A549 (cell line): ENCODE measurements at regions not wholly inside any gene's neighbourhood (a gene's known extent, or its start where the extent isn't known, plus 50 kb on each side); places are given as distances from the start of the nearest gene placed in this dataset.
A peak's percentile ranks its signal among the peaks of the same experiment; 100 is the strongest.

Source experiments
- ATAC-seq, 2 experiments: fragments of 200-7000 bp in 1 of 2; fragments of >200 bp in 1 of 2; cut with Nextera tagmentation in 1 of 2; cut with Tn5 transposase in 1 of 2; 3 replicates each; pipeline versions ENCODE4 v1.8.0 to v1.9.1; 2018 to 2020; ENCODE audit warnings: mild to moderate bottlenecking in 1 of 2, moderate library complexity in 1 of 2
- CTCF ChIA-PET: fragments of 300-600 bp; sonication (Branson Sonifier 250); formaldehyde crosslinking; extraction: SDS; loops from one replicate; lab custom pipeline; 2021; ENCODE audit warnings: antibody characterized with exemption, inconsistent platforms; lab: Yijun Ruan, JAX
- POLR2A ChIA-PET: fragments of 350-600 bp; formaldehyde crosslinking; extraction: SDS; loops from one replicate; lab custom pipeline; 2021; ENCODE audit warnings: antibody characterized with exemption, inconsistent platforms; lab: Yijun Ruan, JAX
- DNase-seq, 2 experiments: peaks; one replicate each; pipeline versions ENCODE4 v3.0.0 to v3.0.0-alpha.2; 2011 to 2016; ENCODE audit warnings: low read depth in 1 of 2, low spot score in 1 of 2
- FAIRE-seq: peaks from 2 replicates; lab custom pipeline; 2011; peaks lifted over from hg19 to GRCh38; lab: Jason Lieb, UNC
- H3K27ac ChIP-seq, 2 experiments: fragments of >200 bp; sonication (Bioruptor Twin); formaldehyde crosslinking; 3 replicates each; pipeline ENCODE4 v1.5.1; 2016 to 2017
- H3K4me1 ChIP-seq: fragments of >200 bp; sonication (Bioruptor Twin); formaldehyde crosslinking; 3 replicates; pipeline ENCODE4 v1.6.1; 2016
- H3K4me2 ChIP-seq: fragments of >200 bp; sonication (Bioruptor Twin); formaldehyde crosslinking; 3 replicates; pipeline ENCODE4 v1.6.1; 2016
- H3K4me3 ChIP-seq: fragments of >200 bp; sonication (Bioruptor Twin); formaldehyde crosslinking; 3 replicates; pipeline ENCODE4 v1.5.1; 2016
- H3K9me3 ChIP-seq: fragments of >200 bp; sonication (Bioruptor Twin); formaldehyde crosslinking; 3 replicates; pipeline ENCODE4 v1.6.1; 2016
- BHLHE40 ChIP-seq: IDR thresholded peaks from 2 replicates; pipeline ENCODE4 v1.6.1; 2012; ENCODE audit warnings: low read depth, low read length, inconsistent platforms
- CBX2 ChIP-seq: fragments of 200-600 bp; sonication (generic); IDR thresholded peaks from 2 replicates; pipeline ENCODE4 v1.6.1; 2016; ENCODE audit warnings: low read depth, mild to moderate bottlenecking, borderline replicate concordance
- CBX8 ChIP-seq: fragments of 200-600 bp; sonication (generic); IDR thresholded peaks from 2 replicates; pipeline ENCODE4 v1.6.1; 2016
- CHD2 ChIP-seq: fragments of 150-350 bp; IDR thresholded peaks from 2 replicates; pipeline ENCODE4 v1.6.1; 2014; ENCODE audit warnings: low read length; ENCODE audit not compliant: partially characterized antibody
- EHF ChIP-seq: fragments of 250-450 bp; sonication (Bioruptor Pico); IDR thresholded peaks from 2 replicates; pipeline ENCODE4 v1.5.0; 2020; ENCODE audit warnings: mild to moderate bottlenecking
- ESRRA ChIP-seq: fragments of 150-350 bp; IDR thresholded peaks from 2 replicates; pipeline ENCODE4 v1.6.1; 2014; ENCODE audit warnings: mild to moderate bottlenecking, low read length, borderline replicate concordance
- GATA3 ChIP-seq: IDR thresholded peaks from 2 replicates; pipeline ENCODE4 v1.6.1; 2012; ENCODE audit warnings: borderline replicate concordance
- HEYL ChIP-seq: fragments of 250-450 bp; sonication (Bioruptor Pico); IDR thresholded peaks from 2 replicates; pipeline ENCODE4 v1.8.0; 2021; ENCODE audit warnings: mild to moderate bottlenecking, moderate library complexity
- JUN ChIP-seq, 2 experiments: fragments of >200 bp; sonication (Bioruptor Twin); formaldehyde crosslinking; IDR thresholded peaks; 2 replicates in 1 of 2; 3 replicates in 1 of 2; pipeline ENCODE4 v1.6.1; 2016 to 2017
- KDM1A ChIP-seq: fragments of 200-600 bp; sonication (generic); IDR thresholded peaks from 2 replicates; pipeline ENCODE4 v1.6.1; 2016; ENCODE audit warnings: low read depth, mild to moderate bottlenecking
- KDM5A ChIP-seq: fragments of 200-600 bp; sonication (generic); IDR thresholded peaks from 2 replicates; pipeline ENCODE4 v1.6.1; 2016; ENCODE audit warnings: antibody characterized with exemption, mild to moderate bottlenecking
- MAFK ChIP-seq: fragments of 450-650 bp; IDR thresholded peaks from 2 replicates; pipeline ENCODE4 v1.6.1; 2014; ENCODE audit not compliant: partially characterized antibody
- MAZ ChIP-seq: fragments of 150-350 bp; IDR thresholded peaks from 2 replicates; pipeline ENCODE4 v1.6.1; 2014; ENCODE audit warnings: antibody characterized with exemption, low read depth, low read length, borderline replicate concordance
- MYC ChIP-seq: IDR thresholded peaks from 2 replicates; pipeline ENCODE4 v1.6.1; 2012; ENCODE audit warnings: mild to moderate bottlenecking, inconsistent platforms, low read length, improper control_type of control experiment, borderline replicate concordance
- NR3C1 ChIP-seq: fragments of >200 bp; sonication (Bioruptor Twin); formaldehyde crosslinking; IDR thresholded peaks from 3 replicates; pipeline ENCODE4 v1.6.1; 2017
- RAD21 ChIP-seq, 2 experiments: fragments of >200 bp in 1 of 2; sonication (Bioruptor Twin) in 1 of 2; formaldehyde crosslinking in 1 of 2; IDR thresholded peaks in 1 of 2; conservative IDR thresholded peaks in 1 of 2; 2 replicates in 1 of 2; 3 replicates in 1 of 2; pipeline ENCODE4 v1.6.1; 2012 to 2018; ENCODE audit warnings: inconsistent platforms in 1 of 2
- SMC3 ChIP-seq: fragments of >200 bp; sonication (Bioruptor Twin); formaldehyde crosslinking; IDR thresholded peaks from 3 replicates; pipeline ENCODE4 v1.6.1; 2018; ENCODE audit warnings: inconsistent platforms
- SREBF2 ChIP-seq: fragments of 450-650 bp; IDR thresholded peaks from 2 replicates; pipeline ENCODE4 v1.6.1; 2014; ENCODE audit warnings: mild to moderate bottlenecking, moderate library complexity
- TP53 ChIP-seq: fragments of 250-450 bp; sonication (Bioruptor Pico); IDR thresholded peaks from 2 replicates; pipeline ENCODE4 v1.5.0; 2021; ENCODE audit warnings: mild to moderate bottlenecking, moderate library complexity
- ZFP36 ChIP-seq: fragments of 450-650 bp; IDR thresholded peaks from 2 replicates; pipeline ENCODE4 v1.6.1; 2014; ENCODE audit warnings: borderline replicate concordance; ENCODE audit not compliant: partially characterized antibody
- ZNF302 ChIP-seq: fragments of 250-450 bp; sonication (Bioruptor Pico); IDR thresholded peaks from 2 replicates; pipeline ENCODE4 v1.9.0; 2021; ENCODE audit warnings: inconsistent platforms, mild to moderate bottlenecking, moderate library complexity
- WGBS: methylation state at CpG from one replicate; pipeline ENCODE4 v1.1.6; 2017; ENCODE audit errors: missing lambda C conversion rate; 5-methylcytosine and 5-hydroxymethylcytosine counted together
- TF ChIP-seq, protein P1 (sequence below): fragments of >200 bp; sonication (Bioruptor Twin); formaldehyde crosslinking; IDR thresholded peaks from 2 replicates; pipeline ENCODE4 v1.6.1; 2016
- TF ChIP-seq, protein P2 (sequence below): fragments of >200 bp; sonication (Bioruptor Twin); formaldehyde crosslinking; IDR thresholded peaks from 3 replicates; pipeline ENCODE4 v1.5.1; 2016
- TF ChIP-seq, protein P3 (sequence below): fragments of 450-650 bp; IDR thresholded peaks from 2 replicates; pipeline ENCODE4 v1.6.1; 2014; ENCODE audit warnings: antibody characterized with exemption
- TF ChIP-seq, protein P4 (sequence below): IDR thresholded peaks from 2 replicates; pipeline ENCODE4 v1.6.1; 2012; ENCODE audit warnings: low read depth, borderline replicate concordance
- TF ChIP-seq, protein P5 (sequence below): fragments of 150-350 bp; IDR thresholded peaks from 2 replicates; pipeline ENCODE4 v1.6.1; 2014; ENCODE audit warnings: low read depth, mild to moderate bottlenecking, low read length

DNA sequence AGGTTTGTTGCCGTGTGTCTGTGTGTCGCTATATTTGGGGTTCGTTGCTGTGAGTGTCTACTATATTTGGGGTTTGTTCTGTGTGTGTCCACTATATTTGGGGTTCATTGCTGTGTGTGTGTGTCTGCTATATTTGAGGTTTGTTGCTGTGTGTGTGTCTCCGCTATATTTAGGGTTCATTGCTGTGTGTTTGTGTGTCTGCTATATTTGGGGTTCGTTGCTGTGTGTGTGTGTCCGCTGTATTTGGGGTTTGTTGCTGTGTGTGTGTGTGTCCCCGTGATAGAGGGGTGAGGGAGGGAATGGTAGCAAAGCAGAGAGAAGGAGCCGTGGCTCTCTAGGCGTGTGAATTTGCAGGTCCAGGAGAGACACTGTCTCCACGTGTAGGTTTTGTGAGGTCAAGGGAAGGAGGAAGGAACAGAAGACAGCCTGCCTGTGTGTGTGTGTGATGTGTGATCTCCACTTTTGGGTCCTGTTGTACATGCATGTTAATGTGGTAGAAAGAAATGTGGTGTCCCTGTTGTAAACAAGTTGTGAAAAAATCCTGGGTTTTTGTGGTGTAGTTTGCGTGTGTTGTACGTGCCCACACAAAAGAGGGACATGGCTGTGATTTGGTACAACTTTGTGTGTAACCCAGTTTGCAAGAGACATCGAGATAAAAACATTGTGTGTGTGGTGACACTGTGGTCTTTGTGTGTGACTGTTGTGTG is 56.3 kb upstream of the ECE1 start (continued):
- TF ChIP-seq, protein P1, sequence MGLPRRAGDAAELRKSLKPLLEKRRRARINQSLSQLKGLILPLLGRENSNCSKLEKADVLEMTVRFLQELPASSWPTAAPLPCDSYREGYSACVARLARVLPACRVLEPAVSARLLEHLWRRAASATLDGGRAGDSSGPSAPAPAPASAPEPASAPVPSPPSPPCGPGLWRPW: no peak
- TF ChIP-seq MYC: no peak
- TF ChIP-seq, protein P2, sequence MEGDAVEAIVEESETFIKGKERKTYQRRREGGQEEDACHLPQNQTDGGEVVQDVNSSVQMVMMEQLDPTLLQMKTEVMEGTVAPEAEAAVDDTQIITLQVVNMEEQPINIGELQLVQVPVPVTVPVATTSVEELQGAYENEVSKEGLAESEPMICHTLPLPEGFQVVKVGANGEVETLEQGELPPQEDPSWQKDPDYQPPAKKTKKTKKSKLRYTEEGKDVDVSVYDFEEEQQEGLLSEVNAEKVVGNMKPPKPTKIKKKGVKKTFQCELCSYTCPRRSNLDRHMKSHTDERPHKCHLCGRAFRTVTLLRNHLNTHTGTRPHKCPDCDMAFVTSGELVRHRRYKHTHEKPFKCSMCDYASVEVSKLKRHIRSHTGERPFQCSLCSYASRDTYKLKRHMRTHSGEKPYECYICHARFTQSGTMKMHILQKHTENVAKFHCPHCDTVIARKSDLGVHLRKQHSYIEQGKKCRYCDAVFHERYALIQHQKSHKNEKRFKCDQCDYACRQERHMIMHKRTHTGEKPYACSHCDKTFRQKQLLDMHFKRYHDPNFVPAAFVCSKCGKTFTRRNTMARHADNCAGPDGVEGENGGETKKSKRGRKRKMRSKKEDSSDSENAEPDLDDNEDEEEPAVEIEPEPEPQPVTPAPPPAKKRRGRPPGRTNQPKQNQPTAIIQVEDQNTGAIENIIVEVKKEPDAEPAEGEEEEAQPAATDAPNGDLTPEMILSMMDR: no peak
- TF ChIP-seq NR3C1: no peak
- no peak for TF ChIP-seq MAFK
- no peak for TF ChIP-seq ESRRA
- no peak for TF ChIP-seq KDM1A
- no peak for TF ChIP-seq SREBF2
- TF ChIP-seq GATA3: no peak
- no peak for TF ChIP-seq SMC3
- TF ChIP-seq TP53 (CRISPR knock-in tag): no peak
- TF ChIP-seq, all 56 proteins: peak for 0

DNA sequence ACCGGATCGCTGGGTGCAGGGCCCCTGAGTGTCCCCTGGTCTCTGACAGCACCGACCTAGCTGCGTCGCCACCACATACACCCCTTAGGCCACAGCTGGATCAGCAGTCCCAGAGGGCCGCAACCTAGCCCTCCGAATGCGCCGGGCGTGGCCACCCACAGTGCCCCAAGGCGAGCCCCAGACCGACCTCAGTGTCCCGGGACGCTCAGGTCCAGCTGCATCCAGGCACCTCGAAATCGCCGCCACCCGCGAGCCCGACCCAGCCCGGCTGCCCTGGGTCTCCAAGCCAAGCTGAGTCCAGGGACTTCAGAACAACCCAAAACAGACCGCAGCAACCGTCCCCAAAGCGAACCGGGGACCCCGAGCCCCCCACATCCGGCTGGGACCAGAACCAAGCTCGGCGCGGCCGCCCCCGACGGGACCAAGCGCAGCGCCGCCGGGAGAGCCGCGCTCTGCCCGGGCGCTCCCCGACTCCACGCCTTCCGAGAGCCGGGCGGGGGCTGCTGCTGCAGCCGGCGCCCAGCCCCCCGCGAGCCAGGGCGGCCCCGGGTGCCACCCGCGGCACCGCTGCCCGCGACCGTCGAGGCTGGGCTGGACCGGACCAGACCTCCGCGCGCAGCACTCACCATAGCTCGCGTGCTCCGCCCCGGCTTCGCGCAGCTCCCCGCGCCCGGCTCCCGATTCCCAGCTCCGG is 54.6 kb upstream of the ECE1 start:
- Histone ChIP-seq H3K4me2 (peak overlapping the region; percentile 83), H3K4me3 (peak overlapping the region; percentile 75), H3K27ac (peak overlapping the region; percentile 76 to 93), H3K9me3 (no peaks in the 10 kb centered on the region), H3K4me1 (peaks cover 42% of the 10 kb centered on the region)
- DNase-seq (no peak), ATAC-seq (peak; percentile 25 to 55), FAIRE-seq (no peak)
- TF ChIP-seq JUN (IDR thresholded peaks at IDR 0.05) (peak in 1 of 2 experiments; percentile 66; a peak in 2 of 5 replicates), ZNF302 (CRISPR knock-in tag) (no peak), KDM5A (no peak), TP53 (CRISPR knock-in tag) (no peak), MAZ (no peak)
- TF ChIP-seq, protein P2: no peak
- 5% methylated on average over 4 of the region's 74 CpGs for WGBS
- ChIA-PET CTCF (interaction anchor here (1.0 to 1.9 kb wide), 8 partner anchors 9 to 113 kb away, joined by 3 to 17 read pairs (median 6); no protein-coding TSS in a partner anchor), POLR2A (interaction anchor here (0.6 to 0.9 kb wide), 2 partner anchors 15 to 83 kb away, joined by 4 to 7 read pairs; no protein-coding TSS in a partner anchor)

DNA sequence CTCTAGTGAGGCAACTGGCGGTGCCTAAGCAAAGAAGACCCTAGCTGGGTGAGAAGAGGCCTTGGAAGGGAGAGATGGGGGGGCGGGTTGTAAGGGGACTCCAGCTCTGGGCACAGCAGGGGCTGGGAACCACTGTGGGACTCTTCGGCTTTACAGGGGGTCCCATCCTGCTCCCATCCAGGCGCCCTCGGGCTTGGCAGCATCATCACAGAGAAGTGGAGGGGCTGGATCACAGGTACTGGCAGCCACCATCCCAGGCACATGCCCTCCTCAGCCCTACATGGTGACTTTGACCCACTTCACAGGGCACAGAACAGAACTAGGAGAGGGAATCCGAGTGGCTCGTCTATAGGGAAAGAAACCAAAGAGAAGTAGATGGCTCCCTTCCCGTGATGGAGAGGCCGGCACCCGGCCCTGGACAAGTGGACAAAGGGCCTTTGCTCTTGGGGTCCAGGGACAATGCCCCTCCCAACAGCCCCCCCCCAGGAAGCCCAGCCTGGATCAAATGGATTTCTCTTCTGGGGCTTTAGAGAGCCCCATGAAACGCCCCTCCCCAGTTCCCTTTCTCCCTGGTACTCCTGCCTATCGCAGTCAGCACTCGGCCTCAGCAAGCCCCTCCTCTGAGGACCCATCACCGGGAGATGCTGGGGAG is 54.0 kb upstream of the ECE1 start:
- WGBS: 33% methylated on average over 8 of the region's 14 CpGs
- DNase-seq (no peak), FAIRE-seq (no peak), ATAC-seq (no peak)
- H3K27ac ChIP-seq: peak overlapping the region; percentile 76 to 93
- H3K4me3 ChIP-seq: peak overlapping the region; percentile 75
- H3K9me3 ChIP-seq: no peaks in the 10 kb centered on the region
- H3K4me2 ChIP-seq: peak overlapping the region; percentile 83
- ChIA-PET POLR2A (interaction anchor here (0.9 kb wide), 1 partner anchor 82 kb away, joined by 4 read pairs; no protein-coding TSS in a partner anchor), CTCF (interaction anchor here (1.0 to 1.9 kb wide), 7 partner anchors 8 to 112 kb away, joined by 3 to 17 read pairs (median 5); no protein-coding TSS in a partner anchor)
- H3K4me1 ChIP-seq: peaks cover 49% of the 10 kb centered on the region
- TF ChIP-seq MAZ (no peak), CBX2 (no peak), CHD2 (no peak), RAD21 (conservative IDR thresholded peaks at IDR 0.05 in 1 of 2, IDR thresholded peaks at IDR 0.05 in 1 of 2) (no peak), ZFP36 (no peak), CBX8 (no peak), MAFK (no peak), EHF (CRISPR knock-in tag) (no peak), BHLHE40 (no peak), HEYL (CRISPR knock-in tag) (no peak)
- TF ChIP-seq, protein P3, sequence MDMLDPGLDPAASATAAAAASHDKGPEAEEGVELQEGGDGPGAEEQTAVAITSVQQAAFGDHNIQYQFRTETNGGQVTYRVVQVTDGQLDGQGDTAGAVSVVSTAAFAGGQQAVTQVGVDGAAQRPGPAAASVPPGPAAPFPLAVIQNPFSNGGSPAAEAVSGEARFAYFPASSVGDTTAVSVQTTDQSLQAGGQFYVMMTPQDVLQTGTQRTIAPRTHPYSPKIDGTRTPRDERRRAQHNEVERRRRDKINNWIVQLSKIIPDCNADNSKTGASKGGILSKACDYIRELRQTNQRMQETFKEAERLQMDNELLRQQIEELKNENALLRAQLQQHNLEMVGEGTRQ: no peak
- TF ChIP-seq, protein P4, sequence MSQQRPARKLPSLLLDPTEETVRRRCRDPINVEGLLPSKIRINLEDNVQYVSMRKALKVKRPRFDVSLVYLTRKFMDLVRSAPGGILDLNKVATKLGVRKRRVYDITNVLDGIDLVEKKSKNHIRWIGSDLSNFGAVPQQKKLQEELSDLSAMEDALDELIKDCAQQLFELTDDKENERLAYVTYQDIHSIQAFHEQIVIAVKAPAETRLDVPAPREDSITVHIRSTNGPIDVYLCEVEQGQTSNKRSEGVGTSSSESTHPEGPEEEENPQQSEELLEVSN: no peak
- TF ChIP-seq, protein P5, sequence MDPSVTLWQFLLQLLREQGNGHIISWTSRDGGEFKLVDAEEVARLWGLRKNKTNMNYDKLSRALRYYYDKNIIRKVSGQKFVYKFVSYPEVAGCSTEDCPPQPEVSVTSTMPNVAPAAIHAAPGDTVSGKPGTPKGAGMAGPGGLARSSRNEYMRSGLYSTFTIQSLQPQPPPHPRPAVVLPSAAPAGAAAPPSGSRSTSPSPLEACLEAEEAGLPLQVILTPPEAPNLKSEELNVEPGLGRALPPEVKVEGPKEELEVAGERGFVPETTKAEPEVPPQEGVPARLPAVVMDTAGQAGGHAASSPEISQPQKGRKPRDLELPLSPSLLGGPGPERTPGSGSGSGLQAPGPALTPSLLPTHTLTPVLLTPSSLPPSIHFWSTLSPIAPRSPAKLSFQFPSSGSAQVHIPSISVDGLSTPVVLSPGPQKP: no peak
